GM12864 (cell line): ENCODE measurements at regions not wholly inside any gene's neighbourhood (a gene's known extent, or its start where the extent isn't known, plus 50 kb on each side); places are given as distances from the start of the nearest gene placed in this dataset.

Experiments used
- DNase-seq: peaks from one replicate; pipeline ENCODE4 v3.0.0-alpha.2; 2011; ENCODE audit warnings: low read depth
- H3K4me3 ChIP-seq: 2 replicates; pipeline ENCODE4 v1.5.1; 2011; ENCODE audit warnings: mild to moderate bottlenecking, low read depth, low read length, control low read depth
- CTCF ChIP-seq: IDR thresholded peaks from 2 replicates; pipeline ENCODE4 v1.5.1; 2011; ENCODE audit warnings: low read depth, mild to moderate bottlenecking, moderate library complexity, low read length, control low read depth, inconsistent platforms; ENCODE audit errors: missing control alignments

- DNase-seq, result no peak
- TF ChIP-seq CTCF, result no peak
- H3K4me3 ChIP-seq, result no peak overlapping the region
Measured at GRCh38 chr21:35511696-35512162, 462.6 kb upstream of the RUNX1 start.

GRCh38 chr21:35510957-35511695, 462.0 kb upstream of the RUNX1 start:
- H3K4me3 ChIP-seq, result no peak overlapping the region
- no peak for TF ChIP-seq CTCF
- DNase-seq, result no peak

GRCh38 chr21:35510294-35510693, 461.2 kb upstream of the RUNX1 start:
- DNase-seq, result no peak
- H3K4me3 ChIP-seq, result no peak overlapping the region
- TF ChIP-seq CTCF, result no peak

- no peak overlapping the region for H3K4me3 ChIP-seq
- DNase-seq, result no peak
- TF ChIP-seq CTCF, result no peak
Measured at GRCh38 chr21:35509001-35509704, 460.1 kb upstream of the RUNX1 start.

GRCh38 chr21:35508139-35508888, 459.2 kb upstream of the RUNX1 start:
- no peak for DNase-seq
- TF ChIP-seq CTCF, result no peak

GRCh38 chr21:35507181-35507759, 458.2 kb upstream of the RUNX1 start:
- H3K4me3 ChIP-seq, result no peak overlapping the region
- no peak for DNase-seq
- no peak for TF ChIP-seq CTCF

More at GRCh38 chr21:35508139-35508888, 459.2 kb upstream of the RUNX1 start:
- no peak overlapping the region for H3K4me3 ChIP-seq
